Fibroblast of lung (primary cell): ENCODE measurements at regions not wholly inside any gene's neighbourhood (a gene's known extent, or its start where the extent isn't known, plus 50 kb on each side); places are given as distances from the start of the nearest gene placed in this dataset.

ENCODE experiments used
- DNase-seq, 2 donors: peaks; one replicate each; pipeline versions ENCODE4 v3.0.0 to v3.0.0-alpha.2; 2010; ENCODE audit warnings: low read depth in 2 of 2
- H2AFZ ChIP-seq: 2 replicates; pipeline ENCODE4 v1.5.1; 2012; ENCODE audit warnings: low read length, control low read depth, inconsistent platforms
- H3K27ac ChIP-seq: 2 replicates; pipeline ENCODE4 v1.5.1; 2011; ENCODE audit warnings: low read length, control low read depth; ENCODE audit not compliant: insufficient read depth
- H3K27me3 ChIP-seq: 2 replicates; pipeline ENCODE4 v1.5.1; 2011; ENCODE audit warnings: mild to moderate bottlenecking, low read length; ENCODE audit not compliant: control insufficient read depth, insufficient read depth
- H3K36me3 ChIP-seq: 2 replicates; pipeline ENCODE4 v1.5.1; 2011; ENCODE audit warnings: low read length; ENCODE audit not compliant: control insufficient read depth, insufficient read depth
- H3K4me1 ChIP-seq: 2 replicates; pipeline ENCODE4 v1.5.1; 2011; ENCODE audit warnings: low read length; ENCODE audit not compliant: control insufficient read depth, insufficient read depth; ENCODE audit errors: extremely low read depth
- H3K4me2 ChIP-seq: 2 replicates; pipeline ENCODE4 v1.5.1; 2011; ENCODE audit warnings: low read length, control low read depth; ENCODE audit not compliant: insufficient read depth; ENCODE audit errors: extremely low read depth
- H3K4me3 ChIP-seq, 4 experiments: fragments of 200-600 bp in 1 of 4; sonication (generic) in 1 of 4; replicated peaks in 1 of 4; 2 replicates each; pipeline ENCODE4 v1.5.1; 2011 to 2016; ENCODE audit warnings: low read length in 4 of 4, low read depth in 3 of 4, mild to moderate bottlenecking in 3 of 4, control low read depth in 2 of 4, inconsistent platforms in 1 of 4, mixed read lengths in 1 of 4; ENCODE audit not compliant: insufficient read depth in 1 of 4; ENCODE audit errors: control extremely low read depth in 1 of 4
- H3K79me2 ChIP-seq: 2 replicates; pipeline ENCODE4 v1.5.1; 2012; ENCODE audit warnings: mild to moderate bottlenecking, low read length, inconsistent platforms; ENCODE audit not compliant: control insufficient read depth, insufficient read depth
- H3K9ac ChIP-seq: 2 replicates; pipeline ENCODE4 v1.5.1; 2011; ENCODE audit warnings: mild to moderate bottlenecking, low read length, control low read depth; ENCODE audit not compliant: insufficient read depth
- H3K9me3 ChIP-seq: 2 replicates; pipeline ENCODE4 v1.5.1; 2012; ENCODE audit warnings: low read depth, low read length; ENCODE audit not compliant: control insufficient read depth, insufficient read depth
- H4K20me1 ChIP-seq: 2 replicates; pipeline ENCODE4 v1.5.1; 2011; ENCODE audit warnings: low read length; ENCODE audit not compliant: control insufficient read depth, insufficient read depth; ENCODE audit errors: extremely low read depth
- EZH2 ChIP-seq: IDR thresholded peaks from 2 replicates; pipeline ENCODE4 v1.5.1; 2012; ENCODE audit warnings: low read length, control low read depth, mild to moderate bottlenecking; ENCODE audit errors: missing control alignments
- TF ChIP-seq, protein P1 (sequence below), 2 donors: IDR thresholded peaks in 1 of 2; conservative IDR thresholded peaks in 1 of 2; 1 replicate in 1 of 2; 2 replicates in 1 of 2; pipeline ENCODE4 v1.5.1; 2011 to 2012; ENCODE audit warnings: low read length in 2 of 2, control low read depth in 1 of 2, inconsistent platforms in 1 of 2, low read depth in 1 of 2, mild to moderate bottlenecking in 1 of 2

DNA sequence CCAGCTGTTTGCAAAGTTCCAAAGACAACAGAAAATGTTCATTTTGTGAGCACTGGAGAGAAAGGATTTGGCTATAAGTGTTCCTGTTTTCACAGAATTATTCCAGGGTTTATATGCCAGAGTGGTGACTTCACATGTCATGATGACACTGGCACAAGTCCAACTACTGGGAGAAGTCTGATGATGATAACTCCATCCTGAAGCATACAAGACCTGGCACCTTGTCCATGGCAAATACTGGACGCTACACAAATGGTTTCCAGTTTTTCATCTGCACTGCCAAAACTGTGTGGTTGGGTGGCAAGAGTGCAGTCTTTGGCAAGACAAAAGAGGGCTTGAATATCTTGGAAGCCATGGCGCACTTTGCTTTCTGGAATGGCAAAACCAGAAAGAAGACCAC is 385.0 kb downstream of the CDH11 start:
- no peak for DNase-seq

DNA sequence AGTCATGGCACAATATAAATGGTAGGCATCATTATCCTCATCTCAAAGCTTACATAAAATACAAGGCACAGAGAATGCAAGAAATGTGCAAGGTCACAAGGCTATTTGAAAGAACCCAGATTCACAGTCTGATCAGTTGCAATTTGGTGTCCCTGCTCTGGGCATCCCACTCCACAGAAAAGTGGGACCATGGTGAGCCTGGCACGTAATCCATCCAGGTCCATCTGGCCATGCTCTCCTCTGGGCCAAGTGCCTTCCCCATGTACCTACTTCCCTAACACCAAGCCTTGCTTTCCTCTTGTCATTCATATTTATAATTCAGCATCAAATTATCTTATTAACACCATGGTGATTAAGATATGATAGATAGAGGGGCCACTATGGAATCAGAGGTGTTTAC is 390.0 kb downstream of the CDH11 start:
- Histone ChIP-seq H3K4me3 (no peak overlapping the region), H2AFZ (no peak overlapping the region), H3K9me3 (no peaks in the 10 kb centered on the region), H3K36me3 (no peaks in the 10 kb centered on the region), H3K9ac (no peak overlapping the region), H3K4me2 (no peak overlapping the region), H3K27ac (no peak overlapping the region), H3K4me1 (no peaks in the 10 kb centered on the region), H3K27me3 (no peaks in the 10 kb centered on the region), H4K20me1 (no peaks in the 10 kb centered on the region), H3K79me2 (no peaks in the 10 kb centered on the region)
- TF ChIP-seq, protein P1, sequence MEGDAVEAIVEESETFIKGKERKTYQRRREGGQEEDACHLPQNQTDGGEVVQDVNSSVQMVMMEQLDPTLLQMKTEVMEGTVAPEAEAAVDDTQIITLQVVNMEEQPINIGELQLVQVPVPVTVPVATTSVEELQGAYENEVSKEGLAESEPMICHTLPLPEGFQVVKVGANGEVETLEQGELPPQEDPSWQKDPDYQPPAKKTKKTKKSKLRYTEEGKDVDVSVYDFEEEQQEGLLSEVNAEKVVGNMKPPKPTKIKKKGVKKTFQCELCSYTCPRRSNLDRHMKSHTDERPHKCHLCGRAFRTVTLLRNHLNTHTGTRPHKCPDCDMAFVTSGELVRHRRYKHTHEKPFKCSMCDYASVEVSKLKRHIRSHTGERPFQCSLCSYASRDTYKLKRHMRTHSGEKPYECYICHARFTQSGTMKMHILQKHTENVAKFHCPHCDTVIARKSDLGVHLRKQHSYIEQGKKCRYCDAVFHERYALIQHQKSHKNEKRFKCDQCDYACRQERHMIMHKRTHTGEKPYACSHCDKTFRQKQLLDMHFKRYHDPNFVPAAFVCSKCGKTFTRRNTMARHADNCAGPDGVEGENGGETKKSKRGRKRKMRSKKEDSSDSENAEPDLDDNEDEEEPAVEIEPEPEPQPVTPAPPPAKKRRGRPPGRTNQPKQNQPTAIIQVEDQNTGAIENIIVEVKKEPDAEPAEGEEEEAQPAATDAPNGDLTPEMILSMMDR (conservative IDR thresholded peaks at IDR 0.05 in 1 of 2, IDR thresholded peaks at IDR 0.05 in 1 of 2; ENCODE audit: low read depth in 1 of 2, low read length in 2 of 2) = no peak
- no peak for DNase-seq

More for the DNA sequence above, 385.0 kb downstream of the CDH11 start:
- no peaks in the 10 kb centered on the region for H3K9me3 ChIP-seq
- H3K27ac ChIP-seq = no peak overlapping the region
- TF ChIP-seq, protein P1 (conservative IDR thresholded peaks at IDR 0.05 in 1 of 2, IDR thresholded peaks at IDR 0.05 in 1 of 2; ENCODE audit: low read depth in 1 of 2, low read length in 2 of 2) = no peak
- TF ChIP-seq EZH2 = no peak
- H3K79me2 ChIP-seq = no peaks in the 10 kb centered on the region
- no peaks in the 10 kb centered on the region for H3K36me3 ChIP-seq
- no peak overlapping the region for H3K9ac ChIP-seq
- H3K4me3 ChIP-seq = no peak overlapping the region
- H3K4me1 ChIP-seq = no peaks in the 10 kb centered on the region
- H3K4me2 ChIP-seq = no peak overlapping the region
- no peaks in the 10 kb centered on the region for H4K20me1 ChIP-seq
- H2AFZ ChIP-seq = no peak overlapping the region
- H3K27me3 ChIP-seq = no peaks in the 10 kb centered on the region

DNA sequence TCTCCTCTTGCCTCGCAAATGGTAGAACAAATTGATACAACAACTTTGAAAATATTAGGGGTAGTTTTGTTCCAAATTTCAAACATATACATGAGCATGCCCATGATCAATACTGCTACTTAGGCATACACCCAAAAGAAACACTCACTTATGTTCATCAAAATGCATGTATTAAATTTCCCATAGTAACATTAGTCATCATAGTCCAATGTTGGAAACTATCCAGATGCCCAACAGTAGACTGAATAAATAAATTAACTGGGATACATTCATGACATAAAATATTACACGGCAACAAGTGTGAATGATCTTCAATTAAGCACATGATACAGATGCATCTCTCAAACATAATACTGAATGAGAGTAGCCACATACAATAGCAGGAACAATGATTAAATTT is 391.6 kb downstream of the CDH11 start:
- Histone ChIP-seq H3K4me2 (no peak overlapping the region), H4K20me1 (no peaks in the 10 kb centered on the region), H2AFZ (no peak overlapping the region), H3K4me1 (no peaks in the 10 kb centered on the region), H3K79me2 (no peaks in the 10 kb centered on the region), H3K4me3 (no peak overlapping the region), H3K27me3 (no peaks in the 10 kb centered on the region), H3K9me3 (no peaks in the 10 kb centered on the region), H3K36me3 (no peaks in the 10 kb centered on the region), H3K27ac (no peak overlapping the region), H3K9ac (no peak overlapping the region)
- peak; percentile 13 to 15 for DNase-seq
- TF ChIP-seq, protein P1 (conservative IDR thresholded peaks at IDR 0.05 in 1 of 2, IDR thresholded peaks at IDR 0.05 in 1 of 2; ENCODE audit: low read depth in 1 of 2, low read length in 2 of 2) = no peak
- no peak for TF ChIP-seq EZH2
